ENCODE measurements at regions not wholly inside any gene's neighbourhood (a gene's known extent, or its start where the extent isn't known, plus 50 kb on each side); places are given as distances from the start of the nearest gene placed in this dataset.
"Not testable (repeated sequence)": the region's sequence is repeated elsewhere in the genome, so short reads cannot be mapped to it uniquely, and the experiment has no call there.

- no peak for DNase-seq
These were observed 270.7 kb upstream of the SOX9 start for GRCh38 chr17:71849783-71850768.

- no peak for DNase-seq
These were observed 270.0 kb upstream of the SOX9 start for GRCh38 chr17:71850812-71851211.

- DNase-seq, result no peak
These were observed 265.8 kb upstream of the SOX9 start for GRCh38 chr17:71855010-71855409.

- DNase-seq, result no peak
These were observed 256.1 kb upstream of the SOX9 start for GRCh38 chr17:71864755-71865154.

GRCh38 chr17:71866095-71866494, 254.7 kb upstream of the SOX9 start:
- DNase-seq, result no peak

- no peak for DNase-seq
These were observed 251.5 kb upstream of the SOX9 start for GRCh38 chr17:71869293-71869692.

GRCh38 chr17:71869841-71870545, 250.8 kb upstream of the SOX9 start:
- no peak for DNase-seq

GRCh38 chr17:71870546-71870862, 250.3 kb upstream of the SOX9 start:
- no peak for DNase-seq

- no peak for DNase-seq
These were observed 247.9 kb upstream of the SOX9 start for GRCh38 chr17:71872843-71873485.

- not testable (repeated sequence) for DNase-seq
These were observed 246.0 kb upstream of the SOX9 start for GRCh38 chr17:71874773-71875172.

- DNase-seq, result no peak
These were observed 242.5 kb upstream of the SOX9 start for GRCh38 chr17:71878271-71878670.

GRCh38 chr17:71878998-71879397, 241.8 kb upstream of the SOX9 start:
- no peak for DNase-seq

- DNase-seq, result no peak
These were observed 239.8 kb upstream of the SOX9 start for GRCh38 chr17:71881041-71881440.

- no peak for DNase-seq
These were observed 239.2 kb upstream of the SOX9 start for GRCh38 chr17:71881581-71881980.

- no peak for DNase-seq
These were observed 237.6 kb upstream of the SOX9 start for GRCh38 chr17:71883258-71883657.

GRCh38 chr17:71883845-71884244, 237.0 kb upstream of the SOX9 start:
- DNase-seq, result no peak

GRCh38 chr17:71885662-71886061, 235.2 kb upstream of the SOX9 start:
- no peak for DNase-seq

- DNase-seq, result no peak
These were observed 221.5 kb upstream of the SOX9 start for GRCh38 chr17:71899317-71899716.

GRCh38 chr17:71900621-71901229, 220.1 kb upstream of the SOX9 start:
- DNase-seq, result no peak

GRCh38 chr17:71902894-71903506, 217.8 kb upstream of the SOX9 start:
- DNase-seq, result no peak

GRCh38 chr17:71905376-71906031, 215.3 kb upstream of the SOX9 start:
- DNase-seq, result no peak

- no peak for DNase-seq
These were observed 211.7 kb upstream of the SOX9 start for GRCh38 chr17:71909155-71909554.

All from stimulated activated CD4-positive, alpha-beta T cell treated with anti-CD3 and anti-CD28 coated beads, Interleukin-2, amount 100 ng/mL, for 48 hours (primary cell).